Heart right ventricle (tissue), 16 donors: ENCODE measurements at regions not wholly inside any gene's neighbourhood (a gene's known extent, or its start where the extent isn't known, plus 50 kb on each side); places are given as distances from the start of the nearest gene placed in this dataset.

Experiments used
- ATAC-seq, 8 donors: fragments of 200-7000 bp; cut with Tn5 transposase; one replicate each; pipeline ENCODE4 v1.9.1; 2020; ENCODE audit warnings: mild to moderate bottlenecking in 8 of 8, moderate library complexity in 8 of 8, moderate number of reproducible peaks in 1 of 8
- DNase-seq, 2 donors: peaks; one replicate each; pipeline ENCODE4 v3.0.0-alpha.2; 2020
- H3K27ac ChIP-seq, 10 donors: fragments of 200-600 bp; sonication (generic) in 2 of 10; one replicate each; pipeline versions ENCODE4 v1.5.0 to v1.8.0; 2020 to 2022; ENCODE audit warnings: mild to moderate bottlenecking in 3 of 10
- H3K27me3 ChIP-seq, 7 donors: fragments of 200-600 bp; one replicate each; pipeline ENCODE4 v1.8.0; 2021 to 2022; ENCODE audit warnings: mild to moderate bottlenecking in 2 of 7
- H3K36me3 ChIP-seq, 9 donors: fragments of 200-600 bp; sonication (generic) in 1 of 9; one replicate each; pipeline versions ENCODE4 v1.5.0 to v1.8.0; 2020 to 2022; ENCODE audit warnings: mild to moderate bottlenecking in 2 of 9
- H3K4me1 ChIP-seq, 9 donors: fragments of 200-600 bp; sonication (generic) in 1 of 9; one replicate each; pipeline versions ENCODE4 v1.5.0 to v1.8.0; 2020 to 2022; ENCODE audit warnings: mild to moderate bottlenecking in 4 of 9
- H3K4me3 ChIP-seq, 10 donors: fragments of 200-600 bp; sonication (generic) in 2 of 10; one replicate each; pipeline versions ENCODE4 v1.5.0 to v1.8.0; 2020 to 2022; ENCODE audit warnings: mild to moderate bottlenecking in 7 of 10, moderate library complexity in 2 of 10
- H3K9me3 ChIP-seq, 11 donors: fragments of 200-600 bp in 10 of 11; sonication (generic) in 2 of 11; one replicate each; pipeline versions ENCODE4 v1.5.0 to v1.8.0; 2013 to 2022; ENCODE audit warnings: mild to moderate bottlenecking in 2 of 11, control low read depth in 1 of 11, moderate library complexity in 1 of 11
- CTCF ChIP-seq, 9 donors: fragments of 200-600 bp; sonication (generic) in 2 of 9; IDR thresholded peaks; one replicate each; pipeline versions ENCODE4 v1.5.0 to v1.8.0; 2021 to 2022; ENCODE audit warnings: antibody characterized with exemption in 9 of 9, mild to moderate bottlenecking in 5 of 9, moderate library complexity in 1 of 9
- WGBS, 2 donors: extraction: QIAGEN DNeasy Blood & Tissue Kit; methylation state at CpG; one replicate each; pipeline ENCODE4 v1.1.7; 2013; ENCODE audit warnings: inconsistent platforms in 1 of 2; 5-methylcytosine and 5-hydroxymethylcytosine counted together
- intact Hi-C, 10 donors: fragments of 100-400 bp; cut with DNase I; formaldehyde crosslinking; loops; one replicate each; pipeline versions ENCODE4 v1.11.1 to v1.14.2; 2022
- donor health status: Arrhythmogenic right ventricular cardiomyopathy.
- donor health status: ischemic (EF 13 %, LVEDD 7.1; RV severe dilation, severe dysfunction).
- donor health status: healthy with polysubstance abuse.
- donor health status: DM: no; HTN: yes; CAD: no.
- donor health status: DM: no; HTN: no; CAD: no.
- donor health status: ischemic (EF 25% LVEDD 6.9; RV normal size, moderate dysfunction).
- donor health status: ischemic (EF 25% LVEDD 5.7; RV mildly dilated, moderate dysfunction).
- donor health status: healthy.
- donor health status: DM: yes; HTN: yes; CAD: no.
- donor health status: Ischemic cardiomyopathy.
- donor health status: ischemic (EF 35%, LVEDD 5.7; RV mildly dilated, moderate dysfunction).
- donor health status: nonischemic (EF 11% LVEDD 7.7; RV severe dilation, severe dysfunction).
- donor health status: DM: yes; HTN: yes; CAD: no.
- donor health status: PGD.
- donor health status: ischemic (EF 29% LVEDD 5.4; RV normal size, mild dysfunction).
- donor health status: nonischemic (EF 23%, LVEDD 6.1; RV moderate dilation, normal function).

- 52 to 57% methylated on average over 2 of the region's 2 CpGs for WGBS, 2 donors
- intact Hi-C loops, result no loop called here
- H3K27ac ChIP-seq, result no peak overlapping the region
- H3K4me3 ChIP-seq, result no peak overlapping the region
- TF ChIP-seq CTCF (IDR thresholded peaks at IDR 0.05), result no peak
- H3K36me3 ChIP-seq, result no peaks in the 10 kb centered on the region
- ATAC-seq (no peak), DNase-seq (no peak)
- peaks cover 0 to 16% (median 0%) of the 10 kb centered on the region in 11 donors for H3K9me3 ChIP-seq
- no peaks in the 10 kb centered on the region for H3K27me3 ChIP-seq
- no peaks in the 10 kb centered on the region for H3K4me1 ChIP-seq
These were observed 566.8 kb upstream of the KIRREL3 start for GRCh38 chr11:127567237-127567932.

- intact Hi-C loops, result no loop called here
- no peak for ATAC-seq
- Histone ChIP-seq H3K9me3 (no peaks in the 10 kb centered on the region), H3K36me3 (no peaks in the 10 kb centered on the region), H3K27me3 (peaks cover 0 to 3% (median 0%) of the 10 kb centered on the region in 7 donors), H3K27ac (no peak overlapping the region), H3K4me1 (no peaks in the 10 kb centered on the region), H3K4me3 (no peak overlapping the region)
- no peak for TF ChIP-seq CTCF (IDR thresholded peaks at IDR 0.05)
- DNase-seq, result no peak
- WGBS, 2 donors, result 85 to 88% methylated on average over 4 of the region's 4 CpGs
These were observed 564.2 kb upstream of the KIRREL3 start for GRCh38 chr11:127564810-127565209.

- Histone ChIP-seq H3K9me3 (no peaks in the 10 kb centered on the region), H3K27me3 (peaks cover 0 to 3% (median 0%) of the 10 kb centered on the region in 7 donors), H3K36me3 (no peaks in the 10 kb centered on the region), H3K4me3 (no peak overlapping the region), H3K4me1 (no peaks in the 10 kb centered on the region), H3K27ac (no peak overlapping the region)
- TF ChIP-seq CTCF (IDR thresholded peaks at IDR 0.05), result no peak
- ATAC-seq (no peak), DNase-seq (no peak)
- 65 to 84% methylated on average over 2 of the region's 2 CpGs for WGBS, 2 donors
- intact Hi-C loops, result no loop called here
These were observed 559.4 kb upstream of the KIRREL3 start for GRCh38 chr11:127559978-127560377.

- no peak overlapping the region for H3K4me3 ChIP-seq
- intact Hi-C loops, result no loop called here
- TF ChIP-seq CTCF (IDR thresholded peaks at IDR 0.05), result no peak
- ATAC-seq, result no peak
- no peaks in the 10 kb centered on the region for H3K9me3 ChIP-seq
- no peaks in the 10 kb centered on the region for H3K27me3 ChIP-seq
- no peaks in the 10 kb centered on the region for H3K36me3 ChIP-seq
- WGBS, 2 donors, result 85 to 89% methylated on average over 6 of the region's 6 CpGs
- no peaks in the 10 kb centered on the region for H3K4me1 ChIP-seq
- no peak overlapping the region for H3K27ac ChIP-seq
- DNase-seq, result no peak
These were observed 551.9 kb upstream of the KIRREL3 start for GRCh38 chr11:127552446-127552845.
